GM13977 (cell line): ENCODE measurements at regions not wholly inside any gene's neighbourhood (a gene's known extent, or its start where the extent isn't known, plus 50 kb on each side); places are given as distances from the start of the nearest gene placed in this dataset.

Experiments
- DNase-seq: peaks from one replicate; pipeline ENCODE4 v3.0.0; 2012; ENCODE audit warnings: low spot score
- in situ Hi-C: fragments of 300-500 bp; cut with MboI; formaldehyde crosslinking; loops from one replicate; pipeline ENCODE4 v1.12.0; 2022; ENCODE audit warnings: low sequenced_read_pairs, low pct_unique_long_range_greater_than_20kb, mixed read lengths, inconsistent platforms; ENCODE audit not compliant: unreplicated experiment
- TF ChIP-seq, protein P1 (sequence below): IDR thresholded peaks from 2 replicates; pipeline ENCODE4 v1.5.1; 2012; ENCODE audit warnings: mild to moderate bottlenecking, control low read depth; ENCODE audit not compliant: insufficient read depth; ENCODE audit errors: extremely low read depth, missing control alignments

- DNase-seq, result no peak
- in situ Hi-C loops, result loop anchor here (25.0 kb wide), 1 partner anchor 1123 kb away; no protein-coding TSS in a partner anchor
- TF ChIP-seq, protein P1, sequence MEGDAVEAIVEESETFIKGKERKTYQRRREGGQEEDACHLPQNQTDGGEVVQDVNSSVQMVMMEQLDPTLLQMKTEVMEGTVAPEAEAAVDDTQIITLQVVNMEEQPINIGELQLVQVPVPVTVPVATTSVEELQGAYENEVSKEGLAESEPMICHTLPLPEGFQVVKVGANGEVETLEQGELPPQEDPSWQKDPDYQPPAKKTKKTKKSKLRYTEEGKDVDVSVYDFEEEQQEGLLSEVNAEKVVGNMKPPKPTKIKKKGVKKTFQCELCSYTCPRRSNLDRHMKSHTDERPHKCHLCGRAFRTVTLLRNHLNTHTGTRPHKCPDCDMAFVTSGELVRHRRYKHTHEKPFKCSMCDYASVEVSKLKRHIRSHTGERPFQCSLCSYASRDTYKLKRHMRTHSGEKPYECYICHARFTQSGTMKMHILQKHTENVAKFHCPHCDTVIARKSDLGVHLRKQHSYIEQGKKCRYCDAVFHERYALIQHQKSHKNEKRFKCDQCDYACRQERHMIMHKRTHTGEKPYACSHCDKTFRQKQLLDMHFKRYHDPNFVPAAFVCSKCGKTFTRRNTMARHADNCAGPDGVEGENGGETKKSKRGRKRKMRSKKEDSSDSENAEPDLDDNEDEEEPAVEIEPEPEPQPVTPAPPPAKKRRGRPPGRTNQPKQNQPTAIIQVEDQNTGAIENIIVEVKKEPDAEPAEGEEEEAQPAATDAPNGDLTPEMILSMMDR, result no peak
Measured at GRCh38 chr2:129860088-129860487, 119.4 kb upstream of the RAB6C start.

DNA sequence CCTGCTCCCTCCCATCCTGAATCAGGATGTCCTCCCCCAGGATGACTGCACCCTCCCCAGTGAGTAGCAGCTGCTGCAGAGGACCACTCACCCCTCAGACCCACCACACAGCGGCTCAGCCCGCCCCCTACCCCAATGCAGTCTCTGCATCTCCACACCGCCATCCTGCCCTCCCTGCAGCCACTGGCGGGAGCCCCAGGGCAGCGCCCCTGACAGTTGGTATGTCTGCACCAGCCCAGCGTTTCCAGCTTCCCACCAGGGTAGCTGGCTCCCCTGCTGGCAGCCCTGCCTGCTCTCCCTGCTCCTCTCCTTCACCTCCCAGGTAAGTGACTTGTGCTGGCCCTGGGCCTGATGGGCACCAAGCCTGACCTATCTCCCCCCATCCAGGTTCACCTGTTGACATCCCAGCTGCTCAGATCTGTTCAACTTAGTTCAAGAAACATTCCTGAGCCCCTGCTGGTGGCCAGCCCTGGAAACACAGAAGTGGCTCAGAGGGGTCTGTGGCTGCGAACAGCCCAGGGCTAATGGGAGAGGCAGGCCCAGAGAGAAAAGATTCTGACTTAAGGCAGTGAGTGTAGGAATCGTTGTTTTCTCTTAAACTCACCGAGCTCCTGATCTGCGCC, 117.7 kb upstream of the RAB6C start:
- in situ Hi-C loops, result loop anchor here (25.0 kb wide), 1 partner anchor 1124 kb away; no protein-coding TSS in a partner anchor
- TF ChIP-seq, protein P1, result no peak
- no peak for DNase-seq

GRCh38 chr2:129862668-129863067, 116.8 kb upstream of the RAB6C start:
- DNase-seq, result no peak
- TF ChIP-seq, protein P1, result no peak
- in situ Hi-C loops, result loop anchor here (25.0 kb wide), 1 partner anchor 1125 kb away; no protein-coding TSS in a partner anchor

DNA sequence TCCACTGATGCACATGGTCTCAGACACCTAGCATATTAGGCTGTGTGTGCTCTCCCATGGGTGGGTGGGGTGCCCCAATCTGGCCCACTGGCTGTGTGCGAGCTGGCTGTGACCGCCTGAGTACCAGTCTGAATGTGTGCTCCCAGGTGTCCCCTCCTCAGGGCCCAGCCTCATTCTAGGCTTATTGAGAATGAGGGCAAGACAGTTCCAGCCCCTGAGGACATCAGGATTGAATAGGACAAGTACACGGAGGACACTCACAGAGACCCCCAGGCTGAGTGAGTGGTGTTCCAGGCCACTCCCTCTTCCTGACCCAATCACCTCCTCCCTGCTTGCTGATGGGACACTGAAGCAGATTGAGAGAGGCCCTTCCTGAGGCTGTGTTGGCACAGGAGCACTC, 116.1 kb upstream of the RAB6C start:
- TF ChIP-seq, protein P1, result no peak
- DNase-seq, result no peak
- in situ Hi-C loops, result loop anchor here (25.0 kb wide), 1 partner anchor 1126 kb away; no protein-coding TSS in a partner anchor

- no peak for DNase-seq
- TF ChIP-seq, protein P1, result no peak
- in situ Hi-C loops, result loop anchor here (25.0 kb wide), 1 partner anchor 1127 kb away; no protein-coding TSS in a partner anchor
Measured at GRCh38 chr2:129864719-129865118, 114.7 kb upstream of the RAB6C start.

DNA sequence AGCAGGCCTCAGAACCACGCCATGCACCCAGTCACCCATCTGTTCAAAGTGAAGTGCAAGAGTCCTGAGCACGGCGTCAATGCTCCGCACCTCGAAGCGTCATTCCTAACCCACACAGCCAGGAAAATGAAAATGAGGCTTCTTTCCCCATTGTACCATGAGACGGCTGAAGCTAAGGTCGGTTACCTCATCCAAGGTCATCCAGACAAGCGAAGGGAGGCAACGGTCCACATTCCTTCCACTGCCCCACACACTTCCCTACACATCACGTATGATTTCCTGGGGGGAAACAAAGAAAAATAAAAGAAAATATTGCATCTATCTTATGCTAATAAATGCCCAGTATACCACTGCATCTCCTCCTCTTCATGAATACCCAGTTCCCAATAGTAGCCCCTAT, 113.5 kb upstream of the RAB6C start:
- no peak for DNase-seq
- in situ Hi-C loops, result loop anchor here (25.0 kb wide), 1 partner anchor 1129 kb away; no protein-coding TSS in a partner anchor
- TF ChIP-seq, protein P1, result no peak
